NB4 (cell line): ENCODE measurements at regions not wholly inside any gene's neighbourhood (a gene's known extent, or its start where the extent isn't known, plus 50 kb on each side); places are given as distances from the start of the nearest gene placed in this dataset.

Experiments
- DNase-seq: peaks from one replicate; pipeline ENCODE4 v3.0.0; 2010; ENCODE audit warnings: low read depth
- H3K4me3 ChIP-seq: one replicate; pipeline ENCODE4 v1.5.1; 2011; ENCODE audit warnings: mild to moderate bottlenecking, low read depth, low read length, moderate library complexity
- MYC ChIP-seq: IDR thresholded peaks from 2 replicates; pipeline ENCODE4 v1.6.1; 2011; ENCODE audit warnings: low read depth, low read length
- POLR2A ChIP-seq: IDR thresholded peaks from 2 replicates; pipeline ENCODE4 v1.6.1; 2011; ENCODE audit warnings: mild to moderate bottlenecking; ENCODE audit not compliant: insufficient read length; ENCODE audit errors: extremely low read depth
- TF ChIP-seq, protein P1 (sequence below): IDR thresholded peaks from one replicate; pipeline ENCODE4 v1.5.1; 2012; ENCODE audit warnings: low read depth, low read length
- TF ChIP-seq, protein P2 (sequence below): IDR thresholded peaks from 2 replicates; pipeline ENCODE4 v1.6.1; 2011; ENCODE audit warnings: low read depth, low read length

DNA sequence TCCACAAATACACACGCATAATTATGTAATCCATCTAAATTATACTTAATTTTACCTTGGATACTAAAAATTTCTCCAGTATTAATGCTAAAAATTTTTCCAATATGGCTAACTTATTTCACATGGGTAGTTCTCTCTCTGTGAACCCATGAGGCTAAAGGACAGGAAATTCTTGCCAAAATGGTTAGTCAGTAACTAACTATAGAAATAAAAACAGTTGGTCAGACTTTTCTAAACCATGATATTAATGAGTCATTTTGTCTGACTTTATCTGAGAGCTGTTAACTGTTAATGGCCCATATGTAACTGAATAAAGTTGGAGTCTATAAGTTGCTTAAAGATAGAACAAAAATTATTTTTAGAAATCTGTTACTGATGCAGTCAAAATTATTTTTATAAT is 549.4 kb downstream of the TLL1 start:
- TF ChIP-seq MYC (no peak), POLR2A (no peak)
- TF ChIP-seq, protein P1, sequence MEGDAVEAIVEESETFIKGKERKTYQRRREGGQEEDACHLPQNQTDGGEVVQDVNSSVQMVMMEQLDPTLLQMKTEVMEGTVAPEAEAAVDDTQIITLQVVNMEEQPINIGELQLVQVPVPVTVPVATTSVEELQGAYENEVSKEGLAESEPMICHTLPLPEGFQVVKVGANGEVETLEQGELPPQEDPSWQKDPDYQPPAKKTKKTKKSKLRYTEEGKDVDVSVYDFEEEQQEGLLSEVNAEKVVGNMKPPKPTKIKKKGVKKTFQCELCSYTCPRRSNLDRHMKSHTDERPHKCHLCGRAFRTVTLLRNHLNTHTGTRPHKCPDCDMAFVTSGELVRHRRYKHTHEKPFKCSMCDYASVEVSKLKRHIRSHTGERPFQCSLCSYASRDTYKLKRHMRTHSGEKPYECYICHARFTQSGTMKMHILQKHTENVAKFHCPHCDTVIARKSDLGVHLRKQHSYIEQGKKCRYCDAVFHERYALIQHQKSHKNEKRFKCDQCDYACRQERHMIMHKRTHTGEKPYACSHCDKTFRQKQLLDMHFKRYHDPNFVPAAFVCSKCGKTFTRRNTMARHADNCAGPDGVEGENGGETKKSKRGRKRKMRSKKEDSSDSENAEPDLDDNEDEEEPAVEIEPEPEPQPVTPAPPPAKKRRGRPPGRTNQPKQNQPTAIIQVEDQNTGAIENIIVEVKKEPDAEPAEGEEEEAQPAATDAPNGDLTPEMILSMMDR = no peak
- TF ChIP-seq, protein P2, sequence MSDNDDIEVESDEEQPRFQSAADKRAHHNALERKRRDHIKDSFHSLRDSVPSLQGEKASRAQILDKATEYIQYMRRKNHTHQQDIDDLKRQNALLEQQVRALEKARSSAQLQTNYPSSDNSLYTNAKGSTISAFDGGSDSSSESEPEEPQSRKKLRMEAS = no peak
- no peak overlapping the region for H3K4me3 ChIP-seq
- no peak for DNase-seq

DNA sequence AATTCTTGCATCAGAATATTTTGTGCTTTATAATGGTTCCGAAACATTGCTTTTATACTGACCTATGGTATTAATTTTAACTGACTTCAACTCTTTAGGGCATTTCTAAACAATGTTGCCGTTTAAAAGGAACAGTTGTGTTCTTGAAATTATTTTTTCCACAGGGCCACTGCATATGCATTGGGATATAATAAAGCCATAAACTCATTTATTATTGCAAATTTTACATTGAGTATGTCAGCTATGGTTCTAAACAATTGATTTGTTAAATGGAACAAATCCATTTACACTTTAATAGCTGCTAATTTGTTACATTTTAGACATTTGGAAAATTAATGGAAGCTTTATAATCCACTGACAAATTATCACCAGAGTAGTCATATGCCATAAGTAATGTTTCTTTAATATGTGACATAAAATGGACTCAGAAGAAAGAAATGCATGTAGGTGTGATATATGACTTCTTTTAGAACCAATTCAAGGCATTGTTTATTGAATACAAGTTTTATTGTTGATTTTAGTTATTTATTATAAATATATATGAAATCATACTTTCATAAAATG is 553.3 kb downstream of the TLL1 start:
- TF ChIP-seq, protein P2 = no peak
- no peak for DNase-seq

DNA sequence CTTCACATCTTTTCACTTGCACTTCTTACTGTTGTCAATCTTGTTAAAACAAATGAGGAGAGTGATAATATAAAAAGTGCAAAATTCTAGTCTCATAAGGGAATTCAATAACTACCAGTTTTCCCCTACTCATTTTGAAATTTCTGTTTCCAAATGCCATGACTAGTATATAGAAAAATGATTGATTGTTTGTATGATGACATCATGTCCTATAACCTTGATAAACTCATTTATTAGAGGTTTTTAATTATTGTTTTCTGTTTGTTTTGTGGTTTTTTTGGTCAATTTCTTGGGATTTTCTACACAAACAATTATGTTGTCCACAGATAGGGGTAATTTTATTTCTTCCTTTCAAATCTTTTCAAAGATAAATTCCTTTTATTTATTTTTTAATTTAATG is 559.1 kb downstream of the TLL1 start:
- no peak overlapping the region for H3K4me3 ChIP-seq
- TF ChIP-seq POLR2A = no peak
- TF ChIP-seq MYC = no peak
- TF ChIP-seq, protein P1 = no peak
- TF ChIP-seq, protein P2 = no peak
- DNase-seq = no peak

More for the DNA sequence above, 553.3 kb downstream of the TLL1 start:
- no peak overlapping the region for H3K4me3 ChIP-seq

DNA sequence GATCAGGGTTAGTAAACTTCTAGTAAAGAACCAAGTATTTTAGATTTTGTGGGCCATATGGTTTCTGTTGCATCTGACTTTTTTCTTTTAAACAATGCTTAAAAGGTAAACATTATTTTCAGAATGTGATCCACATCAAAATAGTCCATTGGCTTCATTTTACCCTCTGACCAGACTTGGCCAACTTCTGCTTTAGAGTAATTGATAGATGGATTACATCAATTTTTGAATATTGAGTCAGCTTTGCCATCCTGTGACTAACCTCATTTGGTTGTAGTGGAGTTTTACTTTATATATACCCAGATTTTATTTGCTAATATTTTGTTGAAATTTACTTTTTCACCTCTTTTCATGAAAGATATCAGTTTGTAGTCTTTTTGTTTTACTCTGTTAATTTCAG is 559.8 kb downstream of the TLL1 start:
- TF ChIP-seq, protein P2 = no peak
- TF ChIP-seq MYC (no peak), POLR2A (no peak)
- TF ChIP-seq, protein P1 = no peak
- H3K4me3 ChIP-seq = no peak overlapping the region
- DNase-seq = no peak

DNA sequence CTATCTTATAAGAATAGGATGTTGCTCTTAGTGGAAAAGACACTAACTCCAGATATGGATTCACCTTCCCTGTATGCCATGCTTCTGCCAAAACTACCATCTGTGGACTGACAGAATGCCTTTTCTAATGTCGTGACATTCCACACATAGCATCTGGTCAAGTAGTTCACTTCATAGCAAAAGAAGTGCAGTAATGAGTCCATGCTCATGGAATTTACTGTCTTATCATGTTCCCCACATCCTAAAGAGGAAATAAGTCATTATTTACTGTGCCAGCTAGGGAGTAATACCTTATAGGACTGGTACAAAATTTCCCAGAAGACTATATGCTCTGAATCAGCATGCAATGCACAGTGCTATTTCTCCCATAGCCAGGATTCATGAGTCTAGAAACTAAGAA is 562.4 kb downstream of the TLL1 start:
- TF ChIP-seq, protein P2 = no peak
- TF ChIP-seq POLR2A = no peak
- TF ChIP-seq MYC = no peak
- TF ChIP-seq, protein P1 = no peak
- H3K4me3 ChIP-seq = no peak overlapping the region

DNA sequence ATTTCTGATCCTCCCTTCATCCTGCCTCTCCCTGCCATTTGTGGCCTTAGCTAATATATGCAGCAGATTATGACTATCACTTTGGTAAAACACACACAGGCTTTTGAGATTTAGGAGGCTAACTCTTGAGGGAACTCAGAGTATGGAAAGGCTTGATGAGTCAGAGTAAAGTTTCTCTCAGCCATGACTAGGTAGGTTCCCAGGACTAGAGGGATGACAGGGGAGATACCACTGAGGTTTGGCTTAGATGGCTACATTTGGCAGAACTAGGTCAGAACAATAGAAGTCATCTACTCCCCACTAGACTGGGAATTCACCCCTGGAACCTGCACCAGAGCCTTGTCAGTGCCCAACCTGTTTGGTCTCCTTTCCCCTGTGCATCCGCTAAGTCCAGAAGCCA is 585.7 kb downstream of the TLL1 start:
- H3K4me3 ChIP-seq = no peak overlapping the region
- TF ChIP-seq, protein P1 = no peak
- TF ChIP-seq, protein P2 = no peak
- no peak for TF ChIP-seq POLR2A
- no peak for TF ChIP-seq MYC
- DNase-seq = no peak

More for the DNA sequence above, 562.4 kb downstream of the TLL1 start:
- DNase-seq = no peak
